Muscle layer of colon (tissue), 2 donors: ENCODE measurements at regions not wholly inside any gene's neighbourhood (a gene's known extent, or its start where the extent isn't known, plus 50 kb on each side); places are given as distances from the start of the nearest gene placed in this dataset.

Experiments
- H3K27ac ChIP-seq: one replicate; pipeline ENCODE4 v1.7.0; 2013; ENCODE audit warnings: low read depth, mild to moderate bottlenecking, low read length, moderate library complexity
- H3K27me3 ChIP-seq, 2 donors: one replicate each; pipeline ENCODE4 v1.7.0; 2013; ENCODE audit warnings: low read length in 2 of 2, mild to moderate bottlenecking in 2 of 2; ENCODE audit not compliant: insufficient read depth in 2 of 2, control insufficient read depth in 1 of 2
- H3K36me3 ChIP-seq: one replicate; pipeline ENCODE4 v1.7.0; 2013; ENCODE audit warnings: mild to moderate bottlenecking, low read length; ENCODE audit not compliant: insufficient read depth
- H3K4me1 ChIP-seq: one replicate; pipeline ENCODE4 v1.7.0; 2013; ENCODE audit warnings: mild to moderate bottlenecking, low read length; ENCODE audit not compliant: insufficient read depth
- H3K4me3 ChIP-seq, 2 donors: one replicate each; pipeline ENCODE4 v1.7.0; 2013; ENCODE audit warnings: low read length in 2 of 2, low read depth in 1 of 2, mild to moderate bottlenecking in 1 of 2, moderate library complexity in 1 of 2
- H3K9ac ChIP-seq: one replicate; pipeline ENCODE4 v1.7.0; 2013; ENCODE audit warnings: low read length
- H3K9me3 ChIP-seq: one replicate; pipeline ENCODE4 v1.7.0; 2013; ENCODE audit warnings: mild to moderate bottlenecking, low read length
- donor health status: abdominal sarcoma.
- donor health status: Adenocarcinoma of cecum.

- no peaks in the 10 kb centered on the region for H3K9me3 ChIP-seq
Observed at GRCh38 chr3:103818398-103818797, 1383.6 kb downstream of the ZPLD1 start.

GRCh38 chr3:103818800-103819199 lies 1384.0 kb downstream of the ZPLD1 start:
- H3K36me3 ChIP-seq, result no peaks in the 10 kb centered on the region
- no peak overlapping the region for H3K4me3 ChIP-seq
- H3K4me1 ChIP-seq, result no peaks in the 10 kb centered on the region
- H3K9me3 ChIP-seq, result no peaks in the 10 kb centered on the region
- no peaks in the 10 kb centered on the region for H3K27me3 ChIP-seq
- H3K9ac ChIP-seq, result no peak overlapping the region
- no peak overlapping the region for H3K27ac ChIP-seq

More at GRCh38 chr3:103818398-103818797, 1383.6 kb downstream of the ZPLD1 start:
- H3K36me3 ChIP-seq, result no peaks in the 10 kb centered on the region
- no peak overlapping the region for H3K9ac ChIP-seq
- no peak overlapping the region for H3K4me3 ChIP-seq
- no peak overlapping the region for H3K27ac ChIP-seq
- H3K27me3 ChIP-seq, result no peaks in the 10 kb centered on the region
- no peaks in the 10 kb centered on the region for H3K4me1 ChIP-seq

- Histone ChIP-seq H3K36me3 (no peaks in the 10 kb centered on the region), H3K9me3 (no peaks in the 10 kb centered on the region), H3K27ac (no peak overlapping the region), H3K4me3 (no peak overlapping the region), H3K27me3 (no peaks in the 10 kb centered on the region), H3K9ac (no peak overlapping the region), H3K4me1 (no peaks in the 10 kb centered on the region)
Observed at GRCh38 chr3:103825586-103825985, 1390.8 kb downstream of the ZPLD1 start.

- no peak overlapping the region for H3K9ac ChIP-seq
- no peaks in the 10 kb centered on the region for H3K27me3 ChIP-seq
- H3K4me1 ChIP-seq, result no peaks in the 10 kb centered on the region
- H3K9me3 ChIP-seq, result no peaks in the 10 kb centered on the region
- no peak overlapping the region for H3K4me3 ChIP-seq
- no peaks in the 10 kb centered on the region for H3K36me3 ChIP-seq
- H3K27ac ChIP-seq, result no peak overlapping the region
Observed at GRCh38 chr3:103829723-103830326, 1395.0 kb downstream of the ZPLD1 start.

GRCh38 chr3:103847081-103848062 lies 1412.6 kb downstream of the ZPLD1 start:
- H3K27me3 ChIP-seq, result no peaks in the 10 kb centered on the region
- H3K4me3 ChIP-seq, result no peak overlapping the region
- no peak overlapping the region for H3K27ac ChIP-seq
- H3K9me3 ChIP-seq, result no peaks in the 10 kb centered on the region
- H3K9ac ChIP-seq, result no peak overlapping the region
- no peaks in the 10 kb centered on the region for H3K4me1 ChIP-seq
- H3K36me3 ChIP-seq, result no peaks in the 10 kb centered on the region

GRCh38 chr3:103851793-103852192 lies 1417.0 kb downstream of the ZPLD1 start:
- no peaks in the 10 kb centered on the region for H3K4me1 ChIP-seq
- no peaks in the 10 kb centered on the region for H3K36me3 ChIP-seq
- no peak overlapping the region for H3K27ac ChIP-seq
- no peak overlapping the region for H3K4me3 ChIP-seq
- H3K9me3 ChIP-seq, result no peaks in the 10 kb centered on the region
- no peaks in the 10 kb centered on the region for H3K27me3 ChIP-seq
- no peak overlapping the region for H3K9ac ChIP-seq

GRCh38 chr3:103862415-103862814 lies 1427.6 kb downstream of the ZPLD1 start:
- Histone ChIP-seq H3K4me3 (no peak overlapping the region), H3K27ac (no peak overlapping the region), H3K9me3 (no peaks in the 10 kb centered on the region), H3K36me3 (no peaks in the 10 kb centered on the region), H3K4me1 (no peaks in the 10 kb centered on the region), H3K27me3 (no peaks in the 10 kb centered on the region), H3K9ac (no peak overlapping the region)

- no peaks in the 10 kb centered on the region for H3K27me3 ChIP-seq
Observed at GRCh38 chr3:103863381-103863780, 1428.6 kb downstream of the ZPLD1 start.

GRCh38 chr3:103866113-103866512 lies 1431.3 kb downstream of the ZPLD1 start:
- Histone ChIP-seq H3K36me3 (no peaks in the 10 kb centered on the region), H3K4me1 (no peaks in the 10 kb centered on the region), H3K9ac (no peak overlapping the region), H3K4me3 (no peak overlapping the region), H3K27me3 (no peaks in the 10 kb centered on the region), H3K27ac (no peak overlapping the region), H3K9me3 (no peaks in the 10 kb centered on the region)

More at GRCh38 chr3:103863381-103863780, 1428.6 kb downstream of the ZPLD1 start:
- Histone ChIP-seq H3K27ac (no peak overlapping the region), H3K9ac (no peak overlapping the region), H3K4me1 (no peaks in the 10 kb centered on the region), H3K9me3 (no peaks in the 10 kb centered on the region), H3K36me3 (no peaks in the 10 kb centered on the region), H3K4me3 (no peak overlapping the region)

GRCh38 chr3:103873021-103873420 lies 1438.2 kb downstream of the ZPLD1 start:
- no peaks in the 10 kb centered on the region for H3K27me3 ChIP-seq
- no peaks in the 10 kb centered on the region for H3K4me1 ChIP-seq
- H3K27ac ChIP-seq, result no peak overlapping the region
- H3K9ac ChIP-seq, result no peak overlapping the region
- H3K4me3 ChIP-seq, result no peak overlapping the region
- no peaks in the 10 kb centered on the region for H3K9me3 ChIP-seq
- no peaks in the 10 kb centered on the region for H3K36me3 ChIP-seq

- H3K9ac ChIP-seq, result no peak overlapping the region
- H3K9me3 ChIP-seq, result no peaks in the 10 kb centered on the region
- H3K27ac ChIP-seq, result no peak overlapping the region
- no peaks in the 10 kb centered on the region for H3K36me3 ChIP-seq
- H3K4me3 ChIP-seq, result no peak overlapping the region
- no peaks in the 10 kb centered on the region for H3K27me3 ChIP-seq
- no peaks in the 10 kb centered on the region for H3K4me1 ChIP-seq
Observed at GRCh38 chr3:103873897-103874545, 1439.2 kb downstream of the ZPLD1 start.
